ENCODE measurements at regions not wholly inside any gene's neighbourhood (a gene's known extent, or its start where the extent isn't known, plus 50 kb on each side); places are given as distances from the start of the nearest gene placed in this dataset.

DNA sequence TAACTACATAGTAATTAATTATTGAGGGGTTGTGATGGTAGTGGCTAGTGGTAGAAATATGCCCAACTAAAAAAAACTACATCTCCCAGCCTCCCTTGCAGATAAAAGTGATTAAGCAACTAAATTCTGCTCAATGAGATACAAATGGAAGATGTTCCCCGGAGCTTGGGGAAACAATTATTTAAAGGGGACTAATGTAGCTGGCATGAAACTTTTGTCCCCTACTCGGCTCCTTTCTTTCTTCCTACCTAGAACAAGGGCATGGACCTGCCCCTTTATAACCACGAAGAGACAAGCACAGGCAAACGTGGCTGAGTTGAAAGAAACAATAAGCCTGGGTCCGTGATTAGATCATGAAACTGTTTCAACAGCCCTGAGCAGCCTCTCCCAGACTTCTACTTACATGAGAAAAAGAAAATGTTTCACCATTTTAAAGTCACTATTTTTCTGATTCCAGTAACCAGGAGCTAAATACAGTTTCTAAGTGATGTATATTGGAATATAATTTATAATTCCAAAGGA lies 236.9 kb downstream of the SCG2 start:
- H3K36me3 Mint-ChIP-seq (ENCODE audit: insufficient read depth, unreplicated experiment), result no peaks in the 10 kb centered on the region
- CTCF ChIA-PET, result no interaction called here
- no peak overlapping the region for H3K4me3 Mint-ChIP-seq (ENCODE audit: low read depth, unreplicated experiment)
- peaks cover 9% of the 10 kb centered on the region for H3K4me1 Mint-ChIP-seq (ENCODE audit: low read depth, unreplicated experiment)
- BruUV-seq (replicated peaks), result no TSS peak
- intact Hi-C loops (cut with micrococcal nuclease; ENCODE audit: unreplicated experiment), result no loop called here
- DNase-seq, result no peak
- no peaks in the 10 kb centered on the region for H3K27me3 Mint-ChIP-seq (ENCODE audit: unreplicated experiment)
- TF ChIP-seq, protein P1, sequence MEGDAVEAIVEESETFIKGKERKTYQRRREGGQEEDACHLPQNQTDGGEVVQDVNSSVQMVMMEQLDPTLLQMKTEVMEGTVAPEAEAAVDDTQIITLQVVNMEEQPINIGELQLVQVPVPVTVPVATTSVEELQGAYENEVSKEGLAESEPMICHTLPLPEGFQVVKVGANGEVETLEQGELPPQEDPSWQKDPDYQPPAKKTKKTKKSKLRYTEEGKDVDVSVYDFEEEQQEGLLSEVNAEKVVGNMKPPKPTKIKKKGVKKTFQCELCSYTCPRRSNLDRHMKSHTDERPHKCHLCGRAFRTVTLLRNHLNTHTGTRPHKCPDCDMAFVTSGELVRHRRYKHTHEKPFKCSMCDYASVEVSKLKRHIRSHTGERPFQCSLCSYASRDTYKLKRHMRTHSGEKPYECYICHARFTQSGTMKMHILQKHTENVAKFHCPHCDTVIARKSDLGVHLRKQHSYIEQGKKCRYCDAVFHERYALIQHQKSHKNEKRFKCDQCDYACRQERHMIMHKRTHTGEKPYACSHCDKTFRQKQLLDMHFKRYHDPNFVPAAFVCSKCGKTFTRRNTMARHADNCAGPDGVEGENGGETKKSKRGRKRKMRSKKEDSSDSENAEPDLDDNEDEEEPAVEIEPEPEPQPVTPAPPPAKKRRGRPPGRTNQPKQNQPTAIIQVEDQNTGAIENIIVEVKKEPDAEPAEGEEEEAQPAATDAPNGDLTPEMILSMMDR (IDR thresholded peaks at IDR 0.05; ENCODE audit: unreplicated experiment), result no peak
- no peak overlapping the region for H3K27ac Mint-ChIP-seq (ENCODE audit: unreplicated experiment)
- H3K9me3 Mint-ChIP-seq (ENCODE audit: low read depth, unreplicated experiment), result peaks cover 2% of the 10 kb centered on the region

DNA sequence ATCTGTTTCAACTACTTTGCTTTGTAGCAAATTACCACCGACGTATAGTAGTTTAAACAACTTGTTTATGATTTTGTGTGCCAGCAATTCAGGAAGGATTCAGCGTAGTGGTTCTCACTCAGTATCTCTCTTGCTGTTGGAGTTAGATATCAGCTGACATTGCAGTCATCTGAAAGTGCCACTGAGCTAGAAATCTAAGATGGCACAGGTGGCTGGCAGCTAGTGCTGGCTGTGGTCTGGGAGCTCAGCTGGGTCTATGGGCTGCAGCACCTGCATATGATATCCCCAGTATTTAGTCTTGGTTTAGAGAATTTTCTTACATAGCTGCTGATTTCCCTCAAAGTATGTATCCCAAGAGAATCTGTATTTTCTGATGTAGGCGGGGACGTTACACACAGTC lies 235.6 kb downstream of the SCG2 start:
- H3K36me3 Mint-ChIP-seq (ENCODE audit: insufficient read depth, unreplicated experiment), result no peaks in the 10 kb centered on the region
- DNase-seq, result no peak
- TF ChIP-seq, protein P1 (IDR thresholded peaks at IDR 0.05; ENCODE audit: unreplicated experiment), result no peak
- no peak overlapping the region for H3K27ac Mint-ChIP-seq (ENCODE audit: unreplicated experiment)
- CTCF ChIA-PET, result no interaction called here
- intact Hi-C loops (cut with micrococcal nuclease; ENCODE audit: unreplicated experiment), result no loop called here
- H3K4me3 Mint-ChIP-seq (ENCODE audit: low read depth, unreplicated experiment), result no peak overlapping the region
- no peaks in the 10 kb centered on the region for H3K9me3 Mint-ChIP-seq (ENCODE audit: low read depth, unreplicated experiment)
- H3K27me3 Mint-ChIP-seq (ENCODE audit: unreplicated experiment), result no peaks in the 10 kb centered on the region
- no TSS peak for BruUV-seq (replicated peaks)
- peaks cover 9% of the 10 kb centered on the region for H3K4me1 Mint-ChIP-seq (ENCODE audit: low read depth, unreplicated experiment)

DNA sequence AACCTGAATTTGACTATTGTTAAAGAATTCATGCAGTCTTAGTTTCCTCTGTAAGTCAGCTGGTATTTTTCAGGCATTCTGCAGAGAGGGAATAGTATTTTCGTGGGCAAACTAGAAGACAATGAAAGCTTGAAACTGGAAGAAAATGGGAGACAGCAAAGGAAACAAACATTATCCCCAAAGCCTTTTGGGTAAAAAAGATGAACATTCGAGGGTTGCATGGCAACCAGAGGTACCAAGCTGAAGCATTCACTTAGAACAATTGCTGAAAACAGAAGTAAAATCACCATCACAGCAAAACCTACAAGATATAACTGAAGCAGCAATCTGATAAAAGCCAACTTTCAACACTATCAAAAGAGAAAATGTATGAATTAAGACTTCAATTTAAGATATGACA lies 233.7 kb downstream of the SCG2 start:
- CTCF ChIA-PET, result no interaction called here
- no peaks in the 10 kb centered on the region for H3K36me3 Mint-ChIP-seq (ENCODE audit: insufficient read depth, unreplicated experiment)
- no peaks in the 10 kb centered on the region for H3K27me3 Mint-ChIP-seq (ENCODE audit: unreplicated experiment)
- H3K4me1 Mint-ChIP-seq (ENCODE audit: low read depth, unreplicated experiment), result peaks cover 9% of the 10 kb centered on the region
- DNase-seq, result no peak
- TF ChIP-seq, protein P1 (IDR thresholded peaks at IDR 0.05; ENCODE audit: unreplicated experiment), result no peak
- H3K4me3 Mint-ChIP-seq (ENCODE audit: low read depth, unreplicated experiment), result no peak overlapping the region
- H3K27ac Mint-ChIP-seq (ENCODE audit: unreplicated experiment), result no peak overlapping the region
- H3K9me3 Mint-ChIP-seq (ENCODE audit: low read depth, unreplicated experiment), result no peaks in the 10 kb centered on the region
- intact Hi-C loops (cut with micrococcal nuclease; ENCODE audit: unreplicated experiment), result no loop called here
- no TSS peak for BruUV-seq (replicated peaks)

DNA sequence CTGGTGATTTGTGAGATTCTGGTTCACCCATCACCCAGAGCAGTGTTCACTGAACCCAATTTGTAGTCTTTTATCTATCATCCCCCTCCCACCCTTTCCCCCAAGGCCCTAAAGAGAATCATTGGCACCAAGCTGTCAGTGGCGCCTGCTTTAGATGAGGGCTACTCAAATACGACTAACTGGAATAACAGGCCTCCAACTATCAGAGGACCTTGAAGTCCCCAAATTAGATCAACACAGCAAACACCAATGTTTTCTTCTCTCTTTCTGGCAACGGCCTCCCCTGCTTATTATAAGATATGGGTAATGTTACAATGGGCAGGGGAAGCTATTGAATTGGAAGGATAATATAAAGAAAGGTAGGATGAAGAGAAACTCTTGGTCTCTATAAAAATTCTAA lies 232.3 kb downstream of the SCG2 start:
- H3K36me3 Mint-ChIP-seq (ENCODE audit: insufficient read depth, unreplicated experiment), result no peaks in the 10 kb centered on the region
- BruUV-seq (replicated peaks), result no TSS peak
- H3K27me3 Mint-ChIP-seq (ENCODE audit: unreplicated experiment), result no peaks in the 10 kb centered on the region
- intact Hi-C loops (cut with micrococcal nuclease; ENCODE audit: unreplicated experiment), result no loop called here
- H3K9me3 Mint-ChIP-seq (ENCODE audit: low read depth, unreplicated experiment), result no peaks in the 10 kb centered on the region
- TF ChIP-seq, protein P1 (IDR thresholded peaks at IDR 0.05; ENCODE audit: unreplicated experiment), result no peak
- no peak overlapping the region for H3K4me3 Mint-ChIP-seq (ENCODE audit: low read depth, unreplicated experiment)
- H3K27ac Mint-ChIP-seq (ENCODE audit: unreplicated experiment), result no peak overlapping the region
- no peak for DNase-seq
- CTCF ChIA-PET, result no interaction called here
- H3K4me1 Mint-ChIP-seq (ENCODE audit: low read depth, unreplicated experiment), result peaks cover 9% of the 10 kb centered on the region
